Effector memory CD8-positive, alpha-beta T cell (primary cell): ENCODE measurements at regions not wholly inside any gene's neighbourhood (a gene's known extent, or its start where the extent isn't known, plus 50 kb on each side); places are given as distances from the start of the nearest gene placed in this dataset.

Experiments
- ATAC-seq: fragments of 150-1000 bp; cut with Tn5 transposase; replicated peaks from 2 replicates; pipeline ENCODE4 v1.10.0; 2021; ENCODE audit warnings: mild to moderate bottlenecking, moderate library complexity
- DNase-seq, 3 experiments: peaks; one replicate each; pipeline ENCODE4 v3.0.0; 2021
- H3K27ac Mint-ChIP-seq, 2 donors: one replicate each; pipeline ENCODE4 v1.8.0; 2022; ENCODE audit warnings: mild to moderate bottlenecking in 2 of 2, mixed read lengths in 2 of 2, moderate library complexity in 2 of 2
- H3K27me3 Mint-ChIP-seq, 2 donors: one replicate each; pipeline ENCODE4 v1.8.0; 2022; ENCODE audit warnings: mixed read lengths in 2 of 2
- H3K36me3 Mint-ChIP-seq: one replicate; pipeline ENCODE4 v1.8.0; 2022; ENCODE audit warnings: mild to moderate bottlenecking, moderate library complexity, mixed read lengths; ENCODE audit not compliant: insufficient read depth
- H3K4me1 Mint-ChIP-seq, 2 donors: one replicate each; pipeline ENCODE4 v1.8.0; 2022; ENCODE audit warnings: low read depth in 2 of 2, mixed read lengths in 2 of 2
- H3K4me3 Mint-ChIP-seq, 2 donors: one replicate each; pipeline ENCODE4 v1.8.0; 2022; ENCODE audit warnings: mild to moderate bottlenecking in 2 of 2, mixed read lengths in 2 of 2, moderate library complexity in 2 of 2
- H3K9me3 Mint-ChIP-seq, 2 donors: one replicate each; pipeline ENCODE4 v1.8.0; 2022; ENCODE audit warnings: mixed read lengths in 2 of 2

- no peaks in the 10 kb centered on the region for H3K36me3 Mint-ChIP-seq
- no peaks in the 10 kb centered on the region for H3K4me1 Mint-ChIP-seq
- peaks cover 27 to 28% of the 10 kb centered on the region in 2 donors for H3K27me3 Mint-ChIP-seq
- ATAC-seq (no peak), DNase-seq (no peak)
- no peaks in the 10 kb centered on the region for H3K9me3 Mint-ChIP-seq
- H3K4me3 Mint-ChIP-seq = no peak overlapping the region
- H3K27ac Mint-ChIP-seq = no peak overlapping the region
Measured at GRCh38 chr1:221451741-221452140, 290.1 kb downstream of the DUSP10 start.

- H3K36me3 Mint-ChIP-seq = no peaks in the 10 kb centered on the region
- no peaks in the 10 kb centered on the region for H3K4me1 Mint-ChIP-seq
- peaks cover 22 to 35% of the 10 kb centered on the region in 2 donors for H3K27me3 Mint-ChIP-seq
- ATAC-seq (no peak), DNase-seq (no peak)
- no peak overlapping the region for H3K4me3 Mint-ChIP-seq
- H3K27ac Mint-ChIP-seq = no peak overlapping the region
- H3K9me3 Mint-ChIP-seq = no peaks in the 10 kb centered on the region
Measured at GRCh38 chr1:221454096-221454495, 287.8 kb downstream of the DUSP10 start.

- H3K9me3 Mint-ChIP-seq = no peaks in the 10 kb centered on the region
- H3K27ac Mint-ChIP-seq = no peak overlapping the region
- H3K27me3 Mint-ChIP-seq = peaks cover 31 to 45% of the 10 kb centered on the region in 2 donors
- no peaks in the 10 kb centered on the region for H3K36me3 Mint-ChIP-seq
- H3K4me3 Mint-ChIP-seq = no peak overlapping the region
- ATAC-seq = no peak
- DNase-seq = no peak
- no peaks in the 10 kb centered on the region for H3K4me1 Mint-ChIP-seq
Measured at GRCh38 chr1:221456918-221457317, 285.0 kb downstream of the DUSP10 start.

GRCh38 chr1:221457685-221458446 lies 284.0 kb downstream of the DUSP10 start:
- H3K36me3 Mint-ChIP-seq = no peaks in the 10 kb centered on the region
- H3K27ac Mint-ChIP-seq = no peak overlapping the region
- DNase-seq (no peak), ATAC-seq (no peak)
- peaks cover 24 to 39% of the 10 kb centered on the region in 2 donors for H3K27me3 Mint-ChIP-seq
- H3K4me1 Mint-ChIP-seq = no peaks in the 10 kb centered on the region
- no peak overlapping the region for H3K4me3 Mint-ChIP-seq
- no peaks in the 10 kb centered on the region for H3K9me3 Mint-ChIP-seq

DNA sequence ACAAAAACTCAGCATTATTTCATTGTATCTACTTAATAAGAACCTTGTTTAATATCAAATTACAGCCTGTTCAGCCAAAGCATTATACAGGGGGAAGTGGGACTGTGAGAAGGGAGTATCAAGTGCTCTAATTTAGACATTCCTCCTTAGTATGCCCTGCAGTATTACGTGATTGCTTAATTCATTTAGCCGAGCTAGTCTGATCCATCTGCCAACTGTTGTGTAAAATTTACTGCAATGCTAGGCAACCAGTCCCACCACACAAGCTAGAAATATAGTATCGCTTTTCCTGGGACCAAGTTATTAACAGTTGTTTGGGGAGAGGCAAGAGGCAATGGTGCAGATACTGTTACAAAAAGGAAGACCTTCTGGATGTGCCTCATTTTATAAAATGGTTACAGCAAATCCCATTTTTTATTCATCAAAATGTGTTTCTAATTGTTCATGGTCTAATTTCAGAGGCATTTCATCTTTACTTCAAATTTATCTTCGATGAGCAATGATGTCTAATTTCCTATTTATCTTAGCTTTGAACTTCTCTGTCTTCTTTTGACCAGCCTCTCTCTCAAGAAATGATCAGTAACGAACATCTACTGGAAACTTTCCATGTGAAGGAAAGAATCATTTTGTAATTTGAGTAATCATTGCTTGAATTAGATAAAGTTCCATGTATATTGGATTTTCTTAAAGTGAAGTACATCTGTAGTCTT lies 283.3 kb downstream of the DUSP10 start:
- H3K4me3 Mint-ChIP-seq = no peak overlapping the region
- no peaks in the 10 kb centered on the region for H3K36me3 Mint-ChIP-seq
- peaks cover 18 to 38% of the 10 kb centered on the region in 2 donors for H3K27me3 Mint-ChIP-seq
- ATAC-seq (no peak), DNase-seq (no peak)
- H3K9me3 Mint-ChIP-seq = no peaks in the 10 kb centered on the region
- no peak overlapping the region for H3K27ac Mint-ChIP-seq
- H3K4me1 Mint-ChIP-seq = no peaks in the 10 kb centered on the region

DNA sequence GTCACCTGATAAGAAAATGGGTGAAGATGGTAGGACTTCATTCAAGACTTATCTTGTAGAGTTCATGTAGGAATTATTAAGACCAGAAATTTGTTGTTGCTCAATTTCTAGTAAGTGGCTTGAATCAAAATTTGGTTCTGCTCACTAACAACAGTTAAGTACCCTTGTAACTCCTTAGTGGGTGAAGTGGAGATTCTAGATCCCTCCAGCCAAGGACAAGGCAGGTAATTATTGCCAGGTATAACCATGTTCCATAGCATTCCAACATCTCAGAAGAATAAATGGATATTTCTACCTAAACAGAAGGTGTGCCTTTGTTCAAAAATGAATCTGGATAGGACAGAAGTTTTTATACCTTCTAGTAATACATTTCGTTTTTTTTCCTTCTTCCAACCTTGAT lies 282.3 kb downstream of the DUSP10 start:
- no peak for ATAC-seq
- Mint-ChIP-seq H3K4me3 (no peak overlapping the region), H3K9me3 (no peaks in the 10 kb centered on the region), H3K36me3 (no peaks in the 10 kb centered on the region), H3K4me1 (no peaks in the 10 kb centered on the region), H3K27ac (no peak overlapping the region), H3K27me3 (peaks cover 18 to 38% of the 10 kb centered on the region in 2 donors)
- no peak for DNase-seq

- Mint-ChIP-seq H3K36me3 (no peaks in the 10 kb centered on the region), H3K4me1 (no peaks in the 10 kb centered on the region), H3K27me3 (peaks cover 9 to 31% of the 10 kb centered on the region in 2 donors), H3K4me3 (no peak overlapping the region), H3K27ac (no peak overlapping the region), H3K9me3 (no peaks in the 10 kb centered on the region)
- ATAC-seq (no peak), DNase-seq (no peak)
Measured at GRCh38 chr1:221462345-221462744, 279.5 kb downstream of the DUSP10 start.

GRCh38 chr1:221468546-221468945 lies 273.3 kb downstream of the DUSP10 start:
- Mint-ChIP-seq H3K9me3 (no peaks in the 10 kb centered on the region), H3K4me3 (no peak overlapping the region), H3K36me3 (no peaks in the 10 kb centered on the region), H3K27ac (no peak overlapping the region), H3K4me1 (no peaks in the 10 kb centered on the region), H3K27me3 (peaks cover 43 to 59% of the 10 kb centered on the region in 2 donors)
- ATAC-seq (no peak), DNase-seq (no peak)

GRCh38 chr1:221469476-221469875 lies 272.4 kb downstream of the DUSP10 start:
- no peak for DNase-seq
- Mint-ChIP-seq H3K4me1 (no peaks in the 10 kb centered on the region), H3K9me3 (no peaks in the 10 kb centered on the region), H3K27ac (no peak overlapping the region), H3K4me3 (no peak overlapping the region), H3K36me3 (no peaks in the 10 kb centered on the region), H3K27me3 (peaks cover 51 to 61% of the 10 kb centered on the region in 2 donors)
- ATAC-seq = no peak

DNA sequence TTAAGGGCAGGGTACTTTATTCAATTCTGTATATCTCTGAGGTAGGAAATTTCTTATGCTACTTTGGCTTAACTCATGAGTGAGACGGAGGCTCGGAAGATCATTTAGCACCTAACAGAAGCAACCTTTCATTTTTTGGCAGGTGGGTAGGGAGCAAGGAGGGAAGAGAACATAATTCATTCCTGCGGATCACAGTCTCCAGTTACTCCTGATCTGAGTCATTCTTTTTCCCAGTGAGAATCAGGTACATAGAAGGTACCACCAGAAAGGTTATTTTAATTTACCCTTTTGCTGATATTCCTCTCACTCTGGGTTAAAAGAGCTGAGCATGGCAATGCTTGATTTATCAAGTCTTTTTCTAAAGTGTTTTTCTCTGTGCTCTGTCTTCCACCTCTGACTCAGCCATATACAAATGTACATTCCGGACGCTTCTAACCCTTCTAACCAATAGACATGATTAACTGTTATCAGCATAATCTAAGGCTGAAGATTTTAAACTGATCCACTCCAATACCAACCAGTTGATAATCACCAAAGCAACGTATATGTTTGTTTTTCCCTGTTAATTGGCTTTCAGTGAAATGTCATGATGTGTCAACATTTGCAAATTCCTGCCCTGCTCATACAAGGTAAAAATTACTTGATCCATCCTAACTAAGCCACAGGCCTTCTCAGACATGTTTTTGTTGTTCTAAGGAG lies 271.7 kb downstream of the DUSP10 start:
- no peak for DNase-seq
- H3K4me3 Mint-ChIP-seq = no peak overlapping the region
- no peak overlapping the region for H3K27ac Mint-ChIP-seq
- H3K27me3 Mint-ChIP-seq = peaks cover 51 to 61% of the 10 kb centered on the region in 2 donors
- no peaks in the 10 kb centered on the region for H3K36me3 Mint-ChIP-seq
- no peak for ATAC-seq
- H3K4me1 Mint-ChIP-seq = no peaks in the 10 kb centered on the region
- no peaks in the 10 kb centered on the region for H3K9me3 Mint-ChIP-seq

- Mint-ChIP-seq H3K9me3 (no peaks in the 10 kb centered on the region), H3K27ac (no peak overlapping the region), H3K4me1 (no peaks in the 10 kb centered on the region), H3K4me3 (no peak overlapping the region), H3K36me3 (no peaks in the 10 kb centered on the region), H3K27me3 (peaks cover 44 to 51% of the 10 kb centered on the region in 2 donors)
- ATAC-seq = no peak
- no peak for DNase-seq
Measured at GRCh38 chr1:221473411-221473810, 268.5 kb downstream of the DUSP10 start.

DNA sequence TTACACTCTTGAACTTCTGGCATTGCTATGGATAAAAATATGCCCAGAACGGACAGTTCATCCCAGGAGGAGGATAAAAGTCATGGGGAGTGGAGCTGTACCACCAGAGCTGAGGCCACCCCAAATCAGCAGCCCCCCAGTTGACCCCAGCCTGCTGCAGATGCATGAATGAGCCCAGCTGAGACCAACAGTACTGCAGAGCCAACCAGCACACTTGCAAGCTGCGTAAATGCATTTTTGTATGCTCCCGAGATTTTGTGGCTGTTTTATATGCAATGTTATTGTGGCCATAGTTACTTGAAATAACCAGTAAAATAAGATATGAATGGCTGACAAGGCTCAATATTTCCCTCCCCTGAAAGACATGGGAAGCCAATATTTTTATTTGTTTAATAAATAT lies 264.6 kb downstream of the DUSP10 start:
- Mint-ChIP-seq H3K27ac (no peak overlapping the region), H3K9me3 (no peaks in the 10 kb centered on the region), H3K4me3 (no peak overlapping the region), H3K27me3 (peaks cover 15 to 21% of the 10 kb centered on the region in 2 donors), H3K36me3 (no peaks in the 10 kb centered on the region), H3K4me1 (no peaks in the 10 kb centered on the region)
- DNase-seq = no peak
- ATAC-seq = no peak

DNA sequence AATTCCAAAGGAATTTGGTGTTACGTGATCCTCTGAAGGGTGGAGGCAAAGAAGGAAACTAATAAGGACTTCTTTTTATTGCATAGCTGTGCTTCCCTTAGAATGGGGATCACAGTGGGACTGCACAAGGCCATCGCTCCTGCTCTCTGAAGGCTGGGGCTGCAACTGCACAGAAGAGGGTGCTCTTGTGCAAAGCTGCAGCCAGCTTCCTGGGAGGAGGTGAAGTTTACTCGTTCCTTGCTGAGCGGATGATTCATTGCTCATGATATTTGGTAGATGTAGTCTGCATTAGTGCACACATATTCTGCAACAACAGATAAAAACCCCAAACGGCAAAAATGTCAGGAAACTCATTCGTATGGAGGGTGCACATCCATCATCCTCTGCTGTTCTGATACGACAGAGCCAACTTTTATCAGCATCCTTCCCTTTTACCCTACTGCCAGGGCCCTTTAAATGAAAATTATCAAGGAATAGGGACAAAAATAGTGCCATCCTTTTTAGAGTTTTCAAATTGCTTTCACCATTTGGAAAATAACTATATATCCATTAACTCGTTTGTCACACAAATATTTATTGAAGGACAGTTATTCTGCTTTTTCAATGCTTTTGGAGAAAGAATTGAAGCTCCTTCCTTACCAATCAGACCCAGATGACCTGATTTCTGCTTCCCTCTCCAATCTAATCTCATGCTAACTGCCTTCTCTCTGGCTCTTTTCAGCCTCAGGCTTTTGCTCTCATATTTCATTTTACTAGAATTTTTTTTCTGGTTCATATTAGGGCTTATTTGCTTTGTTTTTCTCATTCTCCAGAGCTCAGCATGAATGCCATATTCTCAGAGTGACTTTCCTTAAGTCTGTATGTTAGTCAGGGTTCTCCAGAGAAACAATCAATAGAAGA lies 263.6 kb downstream of the DUSP10 start:
- Mint-ChIP-seq H3K27ac (no peak overlapping the region), H3K36me3 (no peaks in the 10 kb centered on the region), H3K4me1 (no peaks in the 10 kb centered on the region), H3K9me3 (no peaks in the 10 kb centered on the region), H3K27me3 (peaks cover 5 to 10% of the 10 kb centered on the region in 2 donors), H3K4me3 (no peak overlapping the region)
- DNase-seq (peak; percentile 25 to 35 (median 30)), ATAC-seq (peak; percentile 79)
